HG02678 (cell line): ENCODE measurements at regions not wholly inside any gene's neighbourhood (a gene's known extent, or its start where the extent isn't known, plus 50 kb on each side); places are given as distances from the start of the nearest gene placed in this dataset.
A peak's percentile ranks its signal among the peaks of the same experiment; 100 is the strongest.

Experiments
- ATAC-seq: cut with Tn5 transposase; IDR thresholded peaks from one replicate; pipeline ENCODE4 v1.9.1; 2021; ENCODE audit warnings: mild to moderate bottlenecking, moderate library complexity; ENCODE audit not compliant: unreplicated experiment

- ATAC-seq = peak; percentile 85
Measured at GRCh38 chr2:236862961-236863728, 222.5 kb upstream of the COPS8 start.

- ATAC-seq = no peak
Measured at GRCh38 chr2:236863729-236864126, 222.0 kb upstream of the COPS8 start.

- ATAC-seq = no peak
Measured at GRCh38 chr2:236865052-236865451, 220.6 kb upstream of the COPS8 start.

GRCh38 chr2:236866542-236867340 lies 218.9 kb upstream of the COPS8 start:
- no peak for ATAC-seq

- no peak for ATAC-seq
Measured at GRCh38 chr2:236867441-236868260, 218.0 kb upstream of the COPS8 start.

- no peak for ATAC-seq
Measured at GRCh38 chr2:236870370-236870769, 215.3 kb upstream of the COPS8 start.

GRCh38 chr2:236871500-236872001 lies 214.1 kb upstream of the COPS8 start:
- no peak for ATAC-seq

GRCh38 chr2:236872015-236872414 lies 213.7 kb upstream of the COPS8 start:
- no peak for ATAC-seq

- no peak for ATAC-seq
Measured at GRCh38 chr2:236872981-236873380, 212.7 kb upstream of the COPS8 start.

- no peak for ATAC-seq
Measured at GRCh38 chr2:236873636-236874035, 212.1 kb upstream of the COPS8 start.

- ATAC-seq = no peak
Measured at GRCh38 chr2:236874866-236875481, 210.7 kb upstream of the COPS8 start.

- no peak for ATAC-seq
Measured at GRCh38 chr2:236875906-236876505, 209.7 kb upstream of the COPS8 start.

GRCh38 chr2:236876642-236877041 lies 209.0 kb upstream of the COPS8 start:
- ATAC-seq = no peak

GRCh38 chr2:236877972-236878371 lies 207.7 kb upstream of the COPS8 start:
- no peak for ATAC-seq

GRCh38 chr2:236879416-236879963 lies 206.2 kb upstream of the COPS8 start:
- ATAC-seq = no peak

- ATAC-seq = no peak
Measured at GRCh38 chr2:236882074-236882473, 203.6 kb upstream of the COPS8 start.

- ATAC-seq = no peak
Measured at GRCh38 chr2:236882930-236883329, 202.8 kb upstream of the COPS8 start.

- ATAC-seq = no peak
Measured at GRCh38 chr2:236883819-236884218, 201.9 kb upstream of the COPS8 start.

GRCh38 chr2:236884569-236885175 lies 201.0 kb upstream of the COPS8 start:
- no peak for ATAC-seq

GRCh38 chr2:236886456-236886855 lies 199.2 kb upstream of the COPS8 start:
- ATAC-seq = no peak
